A549 (cell line): ENCODE measurements at regions not wholly inside any gene's neighbourhood (a gene's known extent, or its start where the extent isn't known, plus 50 kb on each side); places are given as distances from the start of the nearest gene placed in this dataset.
A peak's percentile ranks its signal among the peaks of the same experiment; 100 is the strongest.

ENCODE experiments used
- ATAC-seq, 2 experiments: fragments of 200-7000 bp in 1 of 2; fragments of >200 bp in 1 of 2; cut with Nextera tagmentation in 1 of 2; cut with Tn5 transposase in 1 of 2; 3 replicates each; pipeline versions ENCODE4 v1.8.0 to v1.9.1; 2018 to 2020; ENCODE audit warnings: mild to moderate bottlenecking in 1 of 2, moderate library complexity in 1 of 2
- CTCF ChIA-PET: fragments of 300-600 bp; sonication (Branson Sonifier 250); formaldehyde crosslinking; extraction: SDS; loops from one replicate; lab custom pipeline; 2021; ENCODE audit warnings: antibody characterized with exemption, inconsistent platforms; lab: Yijun Ruan, JAX
- POLR2A ChIA-PET: fragments of 350-600 bp; formaldehyde crosslinking; extraction: SDS; loops from one replicate; lab custom pipeline; 2021; ENCODE audit warnings: antibody characterized with exemption, inconsistent platforms; lab: Yijun Ruan, JAX
- DNase-seq, 2 experiments: peaks; one replicate each; pipeline versions ENCODE4 v3.0.0 to v3.0.0-alpha.2; 2011 to 2016; ENCODE audit warnings: low read depth in 1 of 2, low spot score in 1 of 2
- FAIRE-seq: peaks from 2 replicates; lab custom pipeline; 2011; peaks lifted over from hg19 to GRCh38; lab: Jason Lieb, UNC
- H3K27ac ChIP-seq, 2 experiments: fragments of >200 bp; sonication (Bioruptor Twin); formaldehyde crosslinking; 3 replicates each; pipeline ENCODE4 v1.5.1; 2016 to 2017
- H3K4me1 ChIP-seq: fragments of >200 bp; sonication (Bioruptor Twin); formaldehyde crosslinking; 3 replicates; pipeline ENCODE4 v1.6.1; 2016
- H3K4me2 ChIP-seq: fragments of >200 bp; sonication (Bioruptor Twin); formaldehyde crosslinking; 3 replicates; pipeline ENCODE4 v1.6.1; 2016
- H3K4me3 ChIP-seq: fragments of >200 bp; sonication (Bioruptor Twin); formaldehyde crosslinking; 3 replicates; pipeline ENCODE4 v1.5.1; 2016
- H3K9me3 ChIP-seq: fragments of >200 bp; sonication (Bioruptor Twin); formaldehyde crosslinking; 3 replicates; pipeline ENCODE4 v1.6.1; 2016
- CBX2 ChIP-seq: fragments of 200-600 bp; sonication (generic); IDR thresholded peaks from 2 replicates; pipeline ENCODE4 v1.6.1; 2016; ENCODE audit warnings: low read depth, mild to moderate bottlenecking, borderline replicate concordance
- CEBPB ChIP-seq, 2 experiments: fragments of >200 bp in 1 of 2; sonication (Bioruptor Twin) in 1 of 2; formaldehyde crosslinking in 1 of 2; IDR thresholded peaks; 2 replicates each; pipeline ENCODE4 v1.6.1; 2012 to 2016
- CTCF ChIP-seq: fragments of >200 bp; sonication (Bioruptor Twin); formaldehyde crosslinking; IDR thresholded peaks from 3 replicates; pipeline ENCODE4 v1.5.1; 2016
- E2F6 ChIP-seq: IDR thresholded peaks from 2 replicates; pipeline ENCODE4 v1.6.1; 2012; ENCODE audit warnings: low read depth, borderline replicate concordance
- EHF ChIP-seq: fragments of 250-450 bp; sonication (Bioruptor Pico); IDR thresholded peaks from 2 replicates; pipeline ENCODE4 v1.5.0; 2020; ENCODE audit warnings: mild to moderate bottlenecking
- ELK1 ChIP-seq: fragments of 150-350 bp; IDR thresholded peaks from 2 replicates; pipeline ENCODE4 v1.6.1; 2014; ENCODE audit warnings: low read depth, mild to moderate bottlenecking, low read length
- FOSL2 ChIP-seq, 2 experiments: fragments of 450-650 bp in 1 of 2; fragments of >200 bp in 1 of 2; sonication (Bioruptor Twin) in 1 of 2; formaldehyde crosslinking; IDR thresholded peaks; 2 replicates each; pipeline versions ENCODE4 v1.5.0 to v1.6.1; 2016 to 2020; ENCODE audit warnings: mild to moderate bottlenecking in 1 of 2, moderate library complexity in 1 of 2
- HDAC2 ChIP-seq: fragments of 200-600 bp; sonication (generic); IDR thresholded peaks from 2 replicates; pipeline ENCODE4 v1.6.1; 2016
- HES2 ChIP-seq: fragments of >200 bp; sonication (Bioruptor Twin); formaldehyde crosslinking; IDR thresholded peaks from 2 replicates; pipeline ENCODE4 v1.6.1; 2016
- KDM5A ChIP-seq: fragments of 200-600 bp; sonication (generic); IDR thresholded peaks from 2 replicates; pipeline ENCODE4 v1.6.1; 2016; ENCODE audit warnings: antibody characterized with exemption, mild to moderate bottlenecking
- MAFK ChIP-seq: fragments of 450-650 bp; IDR thresholded peaks from 2 replicates; pipeline ENCODE4 v1.6.1; 2014; ENCODE audit not compliant: partially characterized antibody
- MAX ChIP-seq: IDR thresholded peaks from 2 replicates; pipeline ENCODE4 v1.6.1; 2012
- MAZ ChIP-seq: fragments of 150-350 bp; IDR thresholded peaks from 2 replicates; pipeline ENCODE4 v1.6.1; 2014; ENCODE audit warnings: antibody characterized with exemption, low read depth, low read length, borderline replicate concordance
- NR3C1 ChIP-seq: fragments of >200 bp; sonication (Bioruptor Twin); formaldehyde crosslinking; IDR thresholded peaks from 3 replicates; pipeline ENCODE4 v1.6.1; 2017
- PBX3 ChIP-seq: IDR thresholded peaks from 2 replicates; pipeline ENCODE4 v1.6.1; 2012
- PHF8 ChIP-seq: fragments of 200-600 bp; sonication (generic); IDR thresholded peaks from 2 replicates; pipeline ENCODE4 v1.6.1; 2016; ENCODE audit warnings: low read depth, mild to moderate bottlenecking, antibody characterized with exemption, moderate library complexity, borderline replicate concordance
- POLR2A ChIP-seq: IDR thresholded peaks from 2 replicates; pipeline ENCODE4 v1.6.1; 2012; ENCODE audit warnings: mild to moderate bottlenecking, low read length
- RCOR1 ChIP-seq: fragments of 150-350 bp; IDR thresholded peaks from 2 replicates; pipeline ENCODE4 v1.6.1; 2014; ENCODE audit warnings: antibody characterized with exemption, low read length, low read depth
- TFCP2L1 ChIP-seq: fragments of 250-450 bp; sonication (Bioruptor Pico); IDR thresholded peaks from 2 replicates; pipeline ENCODE4 v1.5.0; 2021; ENCODE audit warnings: mild to moderate bottlenecking
- TP53 ChIP-seq: fragments of 250-450 bp; sonication (Bioruptor Pico); IDR thresholded peaks from 2 replicates; pipeline ENCODE4 v1.5.0; 2021; ENCODE audit warnings: mild to moderate bottlenecking, moderate library complexity
- USF2 ChIP-seq: fragments of 450-650 bp; IDR thresholded peaks from 2 replicates; pipeline ENCODE4 v1.6.1; 2014; ENCODE audit warnings: antibody characterized with exemption
- ZC3H11A ChIP-seq: fragments of 450-650 bp; IDR thresholded peaks from 2 replicates; pipeline ENCODE4 v1.6.1; 2014; ENCODE audit warnings: antibody characterized with exemption, mild to moderate bottlenecking
- WGBS: methylation state at CpG from one replicate; pipeline ENCODE4 v1.1.6; 2017; ENCODE audit errors: missing lambda C conversion rate; 5-methylcytosine and 5-hydroxymethylcytosine counted together

- FAIRE-seq, result no peak
- no peaks in the 10 kb centered on the region for H3K4me1 ChIP-seq
- WGBS, result 37% methylated on average over 9 of the region's 11 CpGs
- no peak overlapping the region for H3K4me3 ChIP-seq
- POLR2A ChIA-PET, result no interaction called here
- TF ChIP-seq POLR2A (no peak), FOSL2 (IDR thresholded peaks at IDR 0.05) (no peak), FOSL2 (CRISPR knock-in tag; IDR thresholded peaks at IDR 0.05) (no peak), CBX2 (no peak), CEBPB (IDR thresholded peaks at IDR 0.05) (0 out of 4 replicates have a peak, but pooled peaks have one; percentile 14 to 16)
- TF ChIP-seq, all 56 proteins: peak for 1
- H3K9me3 ChIP-seq, result no peaks in the 10 kb centered on the region; the same call in 2 of the 3 replicates
- ATAC-seq, result peak; percentile 64 to 66; a peak in 4 of 6 replicates
- no peak overlapping the region for H3K4me2 ChIP-seq
- CTCF ChIA-PET, result interaction anchor here (1.3 kb wide), 1 partner anchor 28 kb away, joined by 4 read pairs; no protein-coding TSS in a partner anchor
- H3K27ac ChIP-seq, result no peak overlapping the region
- DNase-seq, result peak; percentile 18 to 37
Observed at GRCh38 chr22:49515475-49515874, 312.2 kb downstream of the BRD1 start.

- DNase-seq, result no peak
- TF ChIP-seq ZC3H11A (no peak), CBX2 (no peak), TP53 (no peak), ELK1 (no peak), KDM5A (no peak), RCOR1 (no peak), MAZ (no peak), HES2 (no peak), EHF (CRISPR knock-in tag) (no peak), MAFK (no peak), HDAC2 (no peak), NR3C1 (no peak), PHF8 (no peak), POLR2A (no peak), CTCF (no peak), TFCP2L1 (CRISPR knock-in tag) (no peak), MAX (no peak), USF2 (no peak)
- TF ChIP-seq, all 56 proteins: peak for 0
- H3K4me2 ChIP-seq, result no peak overlapping the region
- H3K4me3 ChIP-seq, result no peak overlapping the region
- POLR2A ChIA-PET, result no interaction called here
- no peak for FAIRE-seq
- no peak for ATAC-seq
- CTCF ChIA-PET, result no interaction called here
- H3K4me1 ChIP-seq, result no peaks in the 10 kb centered on the region
- WGBS, result 65% methylated on average over 10 of the region's 10 CpGs
- H3K27ac ChIP-seq, result no peak overlapping the region
- H3K9me3 ChIP-seq, result no peaks in the 10 kb centered on the region; the same call in 2 of the 3 replicates
Observed at GRCh38 chr22:49514641-49515040, 313.0 kb downstream of the BRD1 start.

- FAIRE-seq, result no peak
- 60% methylated on average over 10 of the region's 11 CpGs for WGBS
- Histone ChIP-seq H3K4me1 (no peaks in the 10 kb centered on the region), H3K9me3 (no peaks in the 10 kb centered on the region; the same call in 2 of the 3 replicates), H3K27ac (no peak overlapping the region), H3K4me2 (no peak overlapping the region), H3K4me3 (no peak overlapping the region)
- no peak for DNase-seq
- TF ChIP-seq E2F6 (no peak), PBX3 (no peak), MAX (no peak)
- ATAC-seq, result no peak
- ChIA-PET CTCF (no interaction called here), POLR2A (no interaction called here)
Observed at GRCh38 chr22:49514211-49514610, 313.5 kb downstream of the BRD1 start.
